ENCODE measurements at regions not wholly inside any gene's neighbourhood (a gene's known extent, or its start where the extent isn't known, plus 50 kb on each side); places are given as distances from the start of the nearest gene placed in this dataset.

- no peak for TF ChIP-seq CTCF (conservative IDR thresholded peaks at IDR 0.05; ENCODE audit: low read length)
- TF ChIP-seq EZH2phosphoT487 (IDR thresholded peaks at IDR 0.05; ENCODE audit: borderline replicate concordance, low read depth, low read length): no peak
Observed at GRCh38 chr1:115230281-115230680, 107.8 kb downstream of the NGF start.

Measured in OCI-LY7 (cell line).